ENCODE measurements at regions not wholly inside any gene's neighbourhood (a gene's known extent, or its start where the extent isn't known, plus 50 kb on each side); places are given as distances from the start of the nearest gene placed in this dataset.

DNA sequence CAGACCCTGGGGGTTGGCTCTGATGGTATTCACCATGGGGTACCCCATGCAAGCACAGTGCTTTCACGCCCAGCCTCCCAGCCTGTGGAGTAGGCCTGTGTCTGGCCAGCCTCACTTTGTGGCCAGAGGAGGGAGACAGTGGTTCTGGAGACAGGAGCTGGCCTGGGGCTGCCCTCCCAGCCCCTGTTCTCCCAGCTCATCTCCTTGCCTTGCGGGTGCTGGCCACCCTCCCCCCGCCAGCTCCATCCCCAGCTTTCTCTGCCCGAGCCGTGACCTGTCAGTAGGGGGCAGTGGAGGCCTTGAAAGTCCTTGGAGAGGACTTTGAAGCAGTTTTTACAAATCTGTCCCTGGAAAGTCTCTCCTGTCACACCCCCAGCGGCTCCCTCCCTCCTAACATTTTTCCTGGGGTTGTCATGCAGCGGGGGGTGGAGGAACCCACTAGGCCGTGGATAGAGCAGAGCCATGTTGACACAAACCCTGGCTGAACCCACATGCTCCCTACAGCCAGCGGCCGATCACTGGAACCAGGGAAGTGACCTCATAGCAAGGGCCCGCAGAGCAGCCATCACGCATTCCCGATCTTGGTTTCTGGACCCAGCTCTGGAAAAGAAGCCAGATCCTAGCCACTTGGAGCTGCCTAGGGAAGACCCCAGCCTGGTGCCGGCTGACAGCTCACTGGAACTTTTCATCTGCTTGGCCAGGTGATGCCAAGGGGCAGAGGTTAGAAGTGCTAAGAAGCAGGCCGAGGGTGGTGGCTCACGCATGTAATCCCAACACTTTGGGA, 289.4 kb downstream of the SEC14L1 start (continued):
- TF ChIP-seq ARNT2 (CRISPR knock-in tag; IDR thresholded peaks at IDR 0.05; ENCODE audit: low read depth): 0 out of 2 replicates have a peak, but pooled peaks have one; percentile 52
- TF ChIP-seq SP140L (CRISPR knock-in tag; IDR thresholded peaks at IDR 0.05; ENCODE audit: borderline replicate concordance): 0 out of 2 replicates have a peak, but pooled peaks have one; percentile 33
- TF ChIP-seq ZNF329 (CRISPR knock-in tag; IDR thresholded peaks at IDR 0.05; ENCODE audit: low read depth): 0 out of 2 replicates have a peak, but pooled peaks have one; percentile 82
- TF ChIP-seq, protein P1, sequence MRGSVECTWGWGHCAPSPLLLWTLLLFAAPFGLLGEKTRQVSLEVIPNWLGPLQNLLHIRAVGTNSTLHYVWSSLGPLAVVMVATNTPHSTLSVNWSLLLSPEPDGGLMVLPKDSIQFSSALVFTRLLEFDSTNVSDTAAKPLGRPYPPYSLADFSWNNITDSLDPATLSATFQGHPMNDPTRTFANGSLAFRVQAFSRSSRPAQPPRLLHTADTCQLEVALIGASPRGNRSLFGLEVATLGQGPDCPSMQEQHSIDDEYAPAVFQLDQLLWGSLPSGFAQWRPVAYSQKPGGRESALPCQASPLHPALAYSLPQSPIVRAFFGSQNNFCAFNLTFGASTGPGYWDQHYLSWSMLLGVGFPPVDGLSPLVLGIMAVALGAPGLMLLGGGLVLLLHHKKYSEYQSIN (CRISPR knock-in tag; IDR thresholded peaks at IDR 0.05; ENCODE audit: borderline replicate concordance): no peak
- TF ChIP-seq BCL6 (CRISPR knock-in tag; IDR thresholded peaks at IDR 0.05): peak; percentile 98
- TF ChIP-seq ZFP1 (CRISPR knock-in tag; IDR thresholded peaks at IDR 0.05): peak; percentile 78
- TF ChIP-seq, protein P2, sequence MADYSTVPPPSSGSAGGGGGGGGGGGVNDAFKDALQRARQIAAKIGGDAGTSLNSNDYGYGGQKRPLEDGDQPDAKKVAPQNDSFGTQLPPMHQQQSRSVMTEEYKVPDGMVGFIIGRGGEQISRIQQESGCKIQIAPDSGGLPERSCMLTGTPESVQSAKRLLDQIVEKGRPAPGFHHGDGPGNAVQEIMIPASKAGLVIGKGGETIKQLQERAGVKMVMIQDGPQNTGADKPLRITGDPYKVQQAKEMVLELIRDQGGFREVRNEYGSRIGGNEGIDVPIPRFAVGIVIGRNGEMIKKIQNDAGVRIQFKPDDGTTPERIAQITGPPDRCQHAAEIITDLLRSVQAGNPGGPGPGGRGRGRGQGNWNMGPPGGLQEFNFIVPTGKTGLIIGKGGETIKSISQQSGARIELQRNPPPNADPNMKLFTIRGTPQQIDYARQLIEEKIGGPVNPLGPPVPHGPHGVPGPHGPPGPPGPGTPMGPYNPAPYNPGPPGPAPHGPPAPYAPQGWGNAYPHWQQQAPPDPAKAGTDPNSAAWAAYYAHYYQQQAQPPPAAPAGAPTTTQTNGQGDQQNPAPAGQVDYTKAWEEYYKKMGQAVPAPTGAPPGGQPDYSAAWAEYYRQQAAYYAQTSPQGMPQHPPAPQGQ (CRISPR knock-in tag; IDR thresholded peaks at IDR 0.05; ENCODE audit: borderline replicate concordance): no peak
- 0 out of 2 replicates have a peak, but pooled peaks have one; percentile 8 for TF ChIP-seq ZNF776 (CRISPR knock-in tag; IDR thresholded peaks at IDR 0.05)
- no peak for TF ChIP-seq WIZ (CRISPR knock-in tag; IDR thresholded peaks at IDR 0.05)
- no peak for TF ChIP-seq CEBPG (CRISPR knock-in tag; IDR thresholded peaks at IDR 0.05)
- TF ChIP-seq DNMT3B (CRISPR knock-in tag; conservative IDR thresholded peaks at IDR 0.05): no peak
- peak; percentile 91 for TF ChIP-seq TEAD3 (CRISPR knock-in tag; optimal IDR thresholded peaks at IDR 0.05; ENCODE audit: borderline replicate concordance)
- no peak for TF ChIP-seq NBN (conservative IDR thresholded peaks at IDR 0.05)
- no peak for TF ChIP-seq MBNL3 (CRISPR knock-in tag; conservative IDR thresholded peaks at IDR 0.05)
- TF ChIP-seq NFKBIZ (CRISPR knock-in tag; IDR thresholded peaks at IDR 0.05): peak; percentile 61; the same call in 1 of the 2 replicates
- peak; percentile 64; the same call in 1 of the 2 replicates for TF ChIP-seq ARNTL (CRISPR knock-in tag; IDR thresholded peaks at IDR 0.05)
- TF ChIP-seq, protein P3, sequence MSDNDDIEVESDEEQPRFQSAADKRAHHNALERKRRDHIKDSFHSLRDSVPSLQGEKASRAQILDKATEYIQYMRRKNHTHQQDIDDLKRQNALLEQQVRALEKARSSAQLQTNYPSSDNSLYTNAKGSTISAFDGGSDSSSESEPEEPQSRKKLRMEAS (IDR thresholded peaks at IDR 0.05): peak; percentile 85
- no peak; the same call in none of the 2 replicates for TF ChIP-seq ELF1 (CRISPR knock-in tag; IDR thresholded peaks at IDR 0.05)
- TF ChIP-seq TRIM24 (CRISPR knock-in tag; IDR thresholded peaks at IDR 0.05): no peak
- 0 out of 2 replicates have a peak, but pooled peaks have one; percentile 75 for TF ChIP-seq ZNF572 (CRISPR knock-in tag; IDR thresholded peaks at IDR 0.05)
- TF ChIP-seq AGO1 (IDR thresholded peaks at IDR 0.05; ENCODE audit: low read depth, low read length, poor library complexity, severe bottlenecking): no peak
- TF ChIP-seq, protein P4, sequence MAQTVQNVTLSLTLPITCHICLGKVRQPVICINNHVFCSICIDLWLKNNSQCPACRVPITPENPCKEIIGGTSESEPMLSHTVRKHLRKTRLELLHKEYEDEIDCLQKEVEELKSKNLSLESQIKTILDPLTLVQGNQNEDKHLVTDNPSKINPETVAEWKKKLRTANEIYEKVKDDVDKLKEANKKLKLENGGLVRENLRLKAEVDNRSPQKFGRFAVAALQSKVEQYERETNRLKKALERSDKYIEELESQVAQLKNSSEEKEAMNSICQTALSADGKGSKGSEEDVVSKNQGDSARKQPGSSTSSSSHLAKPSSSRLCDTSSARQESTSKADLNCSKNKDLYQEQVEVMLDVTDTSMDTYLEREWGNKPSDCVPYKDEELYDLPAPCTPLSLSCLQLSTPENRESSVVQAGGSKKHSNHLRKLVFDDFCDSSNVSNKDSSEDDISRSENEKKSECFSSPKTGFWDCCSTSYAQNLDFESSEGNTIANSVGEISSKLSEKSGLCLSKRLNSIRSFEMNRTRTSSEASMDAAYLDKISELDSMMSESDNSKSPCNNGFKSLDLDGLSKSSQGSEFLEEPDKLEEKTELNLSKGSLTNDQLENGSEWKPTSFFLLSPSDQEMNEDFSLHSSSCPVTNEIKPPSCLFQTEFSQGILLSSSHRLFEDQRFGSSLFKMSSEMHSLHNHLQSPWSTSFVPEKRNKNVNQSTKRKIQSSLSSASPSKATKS (CRISPR knock-in tag; IDR thresholded peaks at IDR 0.05): no peak
- peak; percentile 90 for TF ChIP-seq ZNF792 (CRISPR knock-in tag; IDR thresholded peaks at IDR 0.05)
- no peak for TF ChIP-seq SUZ12 (IDR thresholded peaks at IDR 0.05; ENCODE audit: low read depth, low read length)
- no peak for TF ChIP-seq SRSF9 (IDR thresholded peaks at IDR 0.05; ENCODE audit: borderline replicate concordance, insufficient read depth, low read depth, low read length, poor library complexity, severe bottlenecking)
- no peak for TF ChIP-seq ZFAT (CRISPR knock-in tag; conservative IDR thresholded peaks at IDR 0.05)

Measured in HepG2 (cell line).